HG03045 (cell line): ENCODE measurements at regions not wholly inside any gene's neighbourhood (a gene's known extent, or its start where the extent isn't known, plus 50 kb on each side); places are given as distances from the start of the nearest gene placed in this dataset.
"Not testable (repeated sequence)": the region's sequence is repeated elsewhere in the genome, so short reads cannot be mapped to it uniquely, and the experiment has no call there.

Experiments
- ATAC-seq: cut with Tn5 transposase; IDR thresholded peaks from one replicate; pipeline ENCODE4 v1.9.1; 2021; ENCODE audit warnings: mild to moderate bottlenecking, moderate library complexity; ENCODE audit not compliant: unreplicated experiment

DNA sequence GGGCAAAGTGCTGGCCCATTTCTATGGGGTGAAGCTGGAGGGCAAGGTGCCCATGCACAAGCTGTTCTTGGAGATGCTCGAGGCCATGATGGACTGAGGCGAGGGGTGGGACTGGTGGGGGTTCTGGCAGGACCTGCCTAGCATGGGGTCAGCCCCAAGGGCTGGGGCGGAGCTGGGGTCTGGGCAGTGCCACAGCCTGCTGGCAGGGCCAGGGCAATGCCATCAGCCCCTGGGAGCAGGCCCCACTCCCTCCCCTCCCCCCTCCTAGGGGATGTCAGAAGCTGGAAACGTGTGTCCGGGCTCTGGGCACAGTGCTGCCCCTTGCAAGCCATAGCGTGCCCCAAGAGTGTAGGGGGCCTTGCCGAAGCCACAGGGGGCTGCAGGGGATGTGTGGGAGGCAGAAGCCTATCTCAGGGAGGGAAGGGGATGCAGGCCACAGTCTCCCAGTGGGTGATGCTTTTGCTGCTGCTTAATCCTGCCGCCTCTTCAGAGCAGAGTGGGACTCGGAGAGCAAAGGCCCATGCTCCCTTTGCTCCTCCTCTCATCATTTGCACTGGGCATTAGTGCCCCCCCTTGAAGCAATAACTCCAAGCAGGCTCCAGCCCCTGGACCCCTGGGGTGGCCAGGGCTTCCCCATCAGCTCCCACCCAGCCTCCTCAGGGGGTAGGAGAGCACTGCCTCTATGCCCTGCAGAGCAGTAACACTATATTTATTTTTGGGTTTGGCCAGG, 85.2 kb downstream of the MRPL57 start:
- ATAC-seq: not testable (repeated sequence)

DNA sequence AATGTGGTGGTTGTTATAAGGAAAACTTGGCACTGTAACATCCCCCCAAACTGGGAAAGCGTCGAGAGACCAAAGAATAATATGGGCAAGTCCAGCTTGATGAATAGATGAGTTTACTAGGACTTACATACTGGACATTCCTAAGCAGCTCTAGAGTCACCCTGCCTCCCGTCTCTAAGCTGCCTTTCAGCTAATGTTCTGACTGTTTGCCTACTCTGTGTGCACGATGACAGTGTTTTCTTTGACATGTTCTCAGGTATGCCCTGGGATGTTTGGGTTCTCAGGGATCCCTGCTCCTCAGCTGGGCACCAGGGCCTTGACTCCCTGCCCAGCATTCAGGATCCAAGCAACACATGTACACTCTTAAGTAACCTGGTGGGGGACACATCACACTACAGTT, 87.5 kb downstream of the MRPL57 start:
- not testable (repeated sequence) for ATAC-seq

DNA sequence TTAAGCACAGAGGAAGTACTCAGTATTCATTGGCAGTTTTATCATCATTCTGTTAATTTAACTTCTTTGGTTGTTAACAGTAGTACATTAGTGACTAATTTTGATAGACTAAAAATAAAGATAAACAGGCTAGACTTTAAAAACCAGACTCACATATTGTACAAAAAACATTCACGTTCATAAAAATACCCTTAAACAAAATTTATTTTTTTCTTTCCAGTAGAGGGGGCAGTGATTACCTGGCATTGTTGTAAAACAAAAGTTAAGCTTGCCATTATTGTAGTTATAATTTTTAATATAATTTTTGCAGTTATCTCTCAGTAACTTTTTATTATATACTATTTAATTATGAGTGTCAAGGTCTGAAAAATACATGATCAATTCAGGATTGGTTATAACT, 92.0 kb downstream of the MRPL57 start:
- not testable (repeated sequence) for ATAC-seq

DNA sequence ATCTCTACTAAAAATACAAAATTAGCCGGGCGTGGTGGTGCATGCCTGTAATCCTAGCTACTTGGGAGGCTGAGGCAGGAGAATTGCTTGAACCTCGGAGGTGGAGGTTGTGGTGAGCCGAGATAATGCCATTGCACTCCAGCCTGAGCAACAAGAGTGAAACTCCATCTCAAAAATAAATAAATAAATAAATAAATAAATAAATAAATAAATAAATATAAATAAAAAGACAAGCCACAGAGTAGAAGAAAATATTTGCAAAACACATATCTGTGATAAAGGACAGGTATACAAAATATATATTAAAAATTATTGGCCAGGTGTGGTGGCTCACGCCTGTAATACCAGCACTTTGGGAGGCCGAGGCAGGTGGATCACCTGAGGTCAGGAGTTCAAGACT, 96.0 kb downstream of the MRPL57 start:
- ATAC-seq: not testable (repeated sequence)

DNA sequence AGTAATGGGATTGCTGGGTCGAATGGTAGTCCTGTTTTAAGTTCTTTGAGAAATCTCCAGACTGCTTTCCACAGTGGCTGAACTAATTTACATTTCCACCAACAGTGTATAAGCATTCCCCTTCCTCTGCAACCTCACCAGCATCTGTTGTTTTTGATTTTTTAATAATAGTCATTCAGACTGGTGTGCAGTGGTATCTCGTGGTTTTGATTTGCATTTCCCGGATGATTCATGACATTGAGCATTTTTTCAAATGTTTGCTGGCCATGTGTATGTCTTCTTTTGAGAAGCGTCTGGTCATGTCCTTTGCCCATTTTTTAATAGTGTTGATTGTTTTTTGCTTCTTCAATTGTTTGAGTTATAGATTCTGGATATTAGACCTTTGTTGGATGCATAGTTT, 98.0 kb downstream of the MRPL57 start:
- ATAC-seq: not testable (repeated sequence)

DNA sequence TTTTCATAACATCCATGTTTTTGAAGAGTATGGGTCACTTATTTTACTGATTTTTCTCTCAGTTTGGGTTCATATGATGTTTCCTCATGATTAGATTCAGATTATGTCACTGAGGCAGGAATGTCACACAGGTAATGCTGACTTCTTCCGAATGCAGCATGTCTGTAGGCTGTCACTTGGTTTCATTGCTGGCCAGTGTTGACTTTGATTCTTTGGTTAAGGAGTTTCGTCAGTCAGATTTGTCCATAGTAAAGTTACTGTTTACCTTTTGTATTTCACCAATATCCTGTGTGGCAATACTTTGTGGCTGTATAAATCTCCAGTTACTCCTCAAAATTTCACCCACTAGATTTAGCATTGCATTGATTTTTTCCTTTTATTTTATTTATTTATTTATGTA, 105.6 kb downstream of the MRPL57 start:
- no peak for ATAC-seq

DNA sequence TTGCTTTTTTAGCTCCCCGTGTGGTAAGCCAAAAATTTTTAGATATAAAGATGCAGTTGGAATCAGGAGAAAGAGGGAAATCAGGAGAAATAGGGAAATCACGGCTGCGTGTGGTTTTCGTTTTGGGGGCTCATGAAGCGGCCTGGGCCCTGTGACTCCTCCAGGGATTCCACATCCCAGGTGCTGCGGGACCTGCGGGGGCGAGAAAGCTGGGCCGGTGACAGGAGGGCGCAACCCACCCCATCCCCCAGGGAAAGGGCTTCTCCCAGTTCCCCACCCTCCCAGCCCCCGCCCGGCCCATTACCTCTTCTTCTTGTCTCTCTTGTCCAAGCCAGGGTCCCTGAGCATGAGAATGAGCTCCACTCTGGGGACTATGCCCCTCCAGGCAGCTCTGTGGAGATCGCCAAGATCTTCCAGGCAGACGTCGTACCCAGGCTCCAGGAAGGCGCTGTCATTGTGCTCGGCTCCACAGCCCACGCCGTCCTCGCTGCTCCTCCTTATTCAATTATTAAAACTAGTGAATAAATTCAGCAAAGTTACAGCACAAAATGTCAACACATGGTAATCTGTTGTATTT, 111.0 kb downstream of the MRPL57 start:
- no peak for ATAC-seq

DNA sequence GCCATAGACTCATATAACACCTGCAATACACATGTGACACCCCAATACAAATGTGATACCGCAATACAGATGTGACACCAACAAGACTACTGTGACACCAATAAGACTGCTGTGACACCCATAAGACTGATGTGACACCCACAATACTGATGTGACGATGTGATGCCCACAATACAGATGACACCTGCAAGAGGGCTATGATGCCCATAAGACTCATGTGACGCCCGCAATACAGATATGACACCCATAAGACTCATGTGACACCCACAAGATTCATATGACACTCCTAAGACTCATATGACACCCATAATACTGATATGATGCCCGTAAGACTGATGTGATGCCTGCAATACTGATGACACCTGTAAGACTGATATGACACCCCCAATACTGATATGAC, 113.0 kb downstream of the MRPL57 start:
- ATAC-seq: no peak

DNA sequence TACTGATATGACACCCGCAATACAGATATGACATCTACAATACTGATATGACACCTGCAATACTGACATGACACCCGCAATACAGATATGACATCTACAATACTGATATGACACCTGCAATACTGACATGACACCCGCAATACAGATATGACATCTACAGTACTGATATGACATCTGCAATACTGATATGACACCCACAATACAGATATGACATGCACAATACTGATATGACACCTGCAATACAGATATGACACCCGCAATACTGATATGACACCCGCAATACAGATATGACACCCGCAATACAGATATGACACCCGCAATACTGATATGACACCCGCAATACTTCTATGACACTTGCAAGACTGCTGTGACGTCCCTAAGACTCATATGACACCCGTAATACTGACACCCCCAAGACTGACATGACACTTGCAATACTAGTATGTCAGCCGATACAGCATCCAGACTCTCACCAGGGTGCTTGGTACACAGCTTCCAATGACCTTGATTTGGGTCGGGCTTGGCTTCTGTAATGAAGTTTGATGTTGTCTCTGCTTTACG, 114.1 kb downstream of the MRPL57 start:
- ATAC-seq: not testable (repeated sequence)

DNA sequence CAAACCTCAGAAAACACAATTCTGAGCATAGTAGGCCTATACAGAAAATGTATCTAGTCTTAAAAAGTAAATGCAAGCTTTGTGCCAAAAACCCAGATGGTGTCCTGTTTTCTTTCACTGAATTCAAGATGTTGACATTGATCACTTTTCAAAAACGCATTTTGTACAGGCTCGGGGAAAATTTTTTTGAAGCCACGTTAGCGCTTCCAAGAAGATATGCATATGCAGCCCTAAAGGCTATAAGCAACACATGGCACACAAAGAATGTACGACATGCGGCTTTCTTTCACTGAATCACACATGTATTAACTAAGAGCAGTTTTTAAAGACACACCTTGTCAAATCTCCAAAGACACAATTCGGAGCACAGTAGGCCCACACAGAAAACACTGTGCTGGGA, 115.4 kb downstream of the MRPL57 start:
- ATAC-seq: no peak

DNA sequence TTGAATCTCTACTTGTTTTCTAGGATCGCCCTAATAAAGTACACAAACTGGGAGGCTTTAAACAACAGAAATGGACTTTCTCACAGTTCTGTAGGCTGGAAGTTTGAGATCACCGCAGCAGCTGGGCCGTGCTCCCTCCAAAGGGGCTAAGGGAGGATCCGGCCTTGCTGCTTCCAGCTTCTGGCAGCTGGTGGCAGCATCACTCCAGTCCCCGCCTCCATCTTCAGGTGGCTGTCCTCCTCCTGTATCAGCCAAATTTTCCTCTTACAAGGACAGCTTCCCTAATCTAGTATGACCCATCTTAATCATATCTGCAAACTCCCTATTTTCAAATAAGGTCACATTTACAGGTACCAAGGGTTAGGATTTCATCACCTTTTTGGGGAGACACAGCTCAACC, 120.5 kb downstream of the MRPL57 start:
- ATAC-seq: peak; percentile 38

DNA sequence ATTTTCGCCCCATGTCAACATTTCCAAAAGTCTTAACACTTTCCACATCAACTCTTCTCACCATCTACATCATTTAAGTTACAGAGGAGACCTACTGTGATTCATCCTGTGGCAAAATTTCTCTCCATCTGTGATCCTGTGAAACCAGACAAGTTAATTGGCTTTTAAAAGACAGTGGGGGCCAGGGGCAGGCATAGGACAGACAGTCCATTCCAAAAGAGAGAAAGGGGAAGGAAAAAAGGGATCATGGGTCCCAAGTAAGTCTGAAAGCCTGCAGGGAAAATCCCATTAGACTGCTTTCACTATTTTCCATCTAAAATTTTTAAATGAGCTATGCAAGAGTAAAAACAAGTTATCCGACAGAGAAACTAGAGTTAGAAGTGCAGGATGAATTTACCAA, 121.0 kb downstream of the MRPL57 start:
- ATAC-seq: no peak

DNA sequence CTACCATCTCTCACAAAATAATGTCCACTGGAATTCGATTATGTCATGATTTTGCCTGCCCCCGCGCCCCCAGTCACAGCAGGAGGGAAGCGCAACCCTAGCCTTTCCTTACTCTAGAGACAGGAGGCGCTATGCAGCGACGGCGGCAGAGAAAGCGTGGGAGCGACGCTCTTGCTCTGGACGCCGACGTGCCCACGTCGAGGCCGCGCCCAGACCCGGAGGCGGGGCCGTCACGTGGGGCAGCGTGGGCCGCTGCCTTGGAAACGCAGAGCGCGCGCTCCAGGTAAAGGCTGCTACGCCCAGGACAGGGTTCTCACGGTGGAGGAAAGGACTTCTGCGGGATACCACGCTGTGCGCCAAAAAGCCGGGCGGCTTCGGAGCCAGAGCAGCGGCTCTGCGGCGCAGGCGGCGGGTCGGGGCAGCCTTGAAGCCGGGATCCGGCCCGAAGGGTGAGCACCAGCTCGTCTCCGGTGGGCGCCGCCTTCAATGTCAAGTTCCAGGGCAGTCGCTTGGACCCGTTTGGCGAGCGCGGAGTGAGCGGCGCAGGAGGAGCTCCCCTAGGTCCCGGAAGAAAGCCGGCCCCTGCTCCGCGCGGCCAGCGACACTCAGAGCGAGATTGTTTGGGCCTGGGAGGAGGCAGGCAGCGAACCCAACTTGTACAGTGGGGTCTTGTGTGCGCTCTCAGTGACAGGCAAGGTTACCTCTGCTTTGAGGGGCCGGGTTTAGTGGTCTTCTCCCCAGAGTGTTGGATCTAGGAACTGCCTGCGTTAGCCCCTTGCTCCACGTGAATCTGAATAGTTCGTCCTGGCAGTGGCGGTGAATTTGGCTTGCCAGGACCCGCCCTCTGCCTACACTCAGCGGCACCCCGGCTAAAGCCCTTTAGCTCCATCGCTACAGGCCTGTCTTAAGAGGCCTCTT, 121.7 kb downstream of the MRPL57 start:
- peak; percentile 92 for ATAC-seq

DNA sequence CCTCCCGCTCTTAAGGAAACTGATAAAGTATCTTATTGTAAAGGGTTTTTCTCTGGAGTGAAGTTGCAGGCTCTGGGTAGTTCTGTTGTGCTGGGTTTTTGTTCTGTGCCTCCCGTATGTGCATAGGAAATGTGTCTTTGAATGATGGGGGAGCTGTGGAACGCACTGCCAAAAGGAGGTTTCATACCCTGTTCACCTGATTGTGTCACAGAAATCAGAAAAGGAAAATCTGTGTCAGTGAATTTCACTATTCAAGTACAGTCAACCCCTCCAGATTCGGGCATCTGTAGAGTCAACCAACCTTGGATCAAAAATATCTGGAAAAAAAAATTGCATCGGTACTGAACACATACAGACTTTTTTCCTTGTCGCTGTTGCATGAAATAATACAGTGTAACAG, 127.8 kb downstream of the MRPL57 start:
- ATAC-seq: no peak

DNA sequence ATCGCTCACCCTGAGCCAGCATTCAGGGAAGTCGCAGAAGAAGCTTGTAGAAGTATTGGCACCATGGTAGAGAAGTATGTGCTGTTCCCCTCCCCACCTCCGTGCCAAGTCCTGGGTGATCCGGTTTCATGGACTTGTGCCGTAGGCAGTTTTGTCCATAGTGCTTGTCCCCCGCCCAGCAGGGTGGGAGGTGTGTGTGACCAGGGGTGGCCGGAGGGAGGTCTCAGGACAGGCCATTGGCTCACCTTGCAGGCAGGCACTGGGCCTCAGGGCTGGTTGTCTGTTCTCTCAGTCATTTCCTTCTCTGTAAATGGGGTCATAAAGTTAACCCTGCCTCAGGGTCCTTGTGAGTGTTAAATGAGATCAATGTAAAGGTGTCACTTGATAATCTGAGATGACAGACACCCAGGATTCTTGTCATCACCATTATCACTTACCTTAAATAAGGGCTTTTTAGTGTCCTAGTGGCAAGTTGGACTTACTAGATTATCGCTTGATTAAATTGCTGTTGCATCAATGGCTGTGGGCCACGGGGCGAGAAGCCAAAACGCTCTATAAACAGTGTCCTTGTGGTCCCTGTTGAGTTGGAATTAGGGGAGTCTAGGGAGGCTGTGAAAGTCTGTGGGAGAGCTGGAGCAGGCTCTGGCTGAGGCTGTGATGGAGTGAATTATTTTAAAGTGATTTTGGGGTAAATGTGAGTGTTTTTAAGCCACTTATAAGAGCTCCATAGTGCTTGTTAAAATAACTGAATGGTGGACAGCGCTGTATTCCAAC, 130.0 kb downstream of the MRPL57 start:
- ATAC-seq: not testable (repeated sequence)

DNA sequence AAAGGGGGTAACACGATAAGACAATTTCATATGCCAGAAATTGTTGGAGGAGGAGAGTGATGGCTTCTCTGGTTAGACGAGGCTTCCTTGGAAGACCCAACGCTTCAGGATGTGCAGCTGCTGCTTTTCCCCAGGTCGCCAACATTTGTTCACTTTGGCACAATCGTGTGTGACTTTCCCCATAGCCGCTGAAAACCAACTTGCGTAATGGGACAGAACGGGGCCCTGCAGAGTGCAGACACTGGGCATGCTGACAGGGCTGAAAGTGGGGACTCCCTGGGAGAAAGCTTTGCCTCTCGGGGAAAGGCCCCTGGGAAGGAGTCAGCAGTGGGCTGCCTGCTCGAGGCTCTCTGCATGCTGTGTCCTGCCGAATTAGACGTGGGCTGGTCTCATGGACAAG, 130.7 kb downstream of the MRPL57 start:
- not testable (repeated sequence) for ATAC-seq

DNA sequence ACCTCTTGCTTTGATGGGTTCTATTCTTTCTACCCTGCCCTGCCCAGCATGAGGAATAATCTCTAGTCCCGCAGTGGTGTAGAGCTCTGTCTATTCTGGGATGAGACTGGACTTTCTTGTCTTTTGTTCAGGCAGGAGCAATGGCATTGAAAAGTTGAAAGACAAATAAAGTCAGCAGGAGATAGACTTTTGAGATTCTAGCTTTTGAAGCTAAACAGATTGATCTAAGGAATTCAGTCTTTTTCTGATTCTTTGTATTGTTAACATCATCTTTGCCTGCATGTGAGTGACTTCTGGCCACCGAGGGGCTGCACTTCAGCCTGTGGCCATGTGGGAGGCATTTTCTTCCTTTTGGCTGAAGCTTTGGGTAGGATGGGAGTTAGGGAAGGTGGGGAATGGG, 132.4 kb downstream of the MRPL57 start:
- ATAC-seq: no peak

DNA sequence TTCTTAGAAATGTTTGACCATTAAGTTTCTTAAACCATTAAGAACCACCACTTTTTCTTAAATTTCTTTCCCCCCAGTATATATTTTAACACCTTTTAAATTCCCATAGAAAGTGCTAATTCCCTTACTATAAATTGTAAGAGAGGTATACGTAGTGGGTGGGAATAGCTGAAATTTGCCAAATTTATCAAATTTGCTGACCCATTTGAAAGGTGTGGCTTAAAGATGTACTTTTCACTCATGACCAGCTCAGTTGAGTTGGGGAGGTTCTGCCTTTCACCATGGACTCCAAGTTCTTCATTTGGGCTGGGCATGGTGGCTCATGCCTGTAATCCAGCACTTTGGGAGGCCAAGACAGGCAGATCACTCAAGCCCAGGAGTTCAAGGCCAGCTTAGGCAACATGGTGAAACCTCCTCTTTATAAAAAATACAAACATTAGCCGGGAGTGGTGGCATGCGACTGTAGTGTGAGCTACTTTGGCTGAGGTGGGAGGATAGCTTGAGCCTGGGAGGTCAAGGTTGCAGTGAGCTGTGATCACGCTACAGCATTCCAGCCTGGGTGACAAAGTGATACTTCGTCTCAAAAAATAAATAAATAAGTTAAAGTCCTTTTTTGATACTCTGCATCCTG, 133.2 kb downstream of the MRPL57 start:
- ATAC-seq: no peak

DNA sequence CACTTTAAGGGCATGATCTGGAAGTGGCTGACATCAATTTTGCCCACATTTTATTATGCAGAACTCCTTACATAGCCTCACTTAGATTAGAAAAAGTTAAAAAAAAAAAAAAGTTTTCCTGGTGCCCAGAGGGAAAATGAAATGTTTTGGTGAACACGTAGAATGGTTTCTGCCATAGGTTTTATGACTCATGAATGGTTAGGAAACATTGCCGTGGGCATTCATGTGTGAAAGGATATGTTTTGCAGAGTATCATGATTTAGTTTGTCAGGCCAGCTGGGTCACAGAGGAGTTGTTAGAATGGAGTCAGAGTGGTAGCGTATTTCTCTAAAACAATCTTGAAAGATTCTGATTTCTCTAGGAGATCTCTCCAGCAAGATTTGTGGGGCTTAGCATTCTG, 133.8 kb downstream of the MRPL57 start:
- ATAC-seq: no peak

DNA sequence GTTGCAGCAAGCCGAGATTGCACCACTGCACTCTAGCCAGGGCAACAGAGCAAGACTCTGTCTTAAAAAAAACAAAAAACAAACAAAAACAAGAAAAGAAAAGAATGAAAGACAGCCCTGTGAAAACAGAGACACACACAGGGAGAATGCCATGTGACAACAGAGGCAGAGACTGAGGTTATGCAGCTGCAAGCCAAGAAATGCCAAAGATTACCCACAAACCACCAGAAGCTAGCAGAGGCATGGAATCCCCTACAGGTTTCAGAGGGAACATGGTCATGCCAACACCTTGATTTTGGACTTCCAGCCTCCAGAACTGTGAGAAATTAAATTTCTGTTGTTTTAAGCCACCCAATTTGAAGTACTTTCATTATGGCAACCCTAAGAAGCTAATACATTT, 138.5 kb downstream of the MRPL57 start:
- ATAC-seq: not testable (repeated sequence)
